Loucy (cell line): ENCODE measurements at regions not wholly inside any gene's neighbourhood (a gene's known extent, or its start where the extent isn't known, plus 50 kb on each side); places are given as distances from the start of the nearest gene placed in this dataset.

Experiments
- EZH2phosphoT487 ChIP-seq: fragments of 200-600 bp; IDR thresholded peaks from 2 replicates; pipeline ENCODE4 v1.6.1; 2018; ENCODE audit warnings: antibody characterized with exemption, mild to moderate bottlenecking, moderate library complexity, borderline replicate concordance
- TF ChIP-seq, protein P1 (sequence below): fragments of 200-600 bp; sonication (generic); conservative IDR thresholded peaks from 2 replicates; pipeline ENCODE4 v1.5.1; 2014; ENCODE audit warnings: mild to moderate bottlenecking, antibody characterized with exemption, low read length

DNA sequence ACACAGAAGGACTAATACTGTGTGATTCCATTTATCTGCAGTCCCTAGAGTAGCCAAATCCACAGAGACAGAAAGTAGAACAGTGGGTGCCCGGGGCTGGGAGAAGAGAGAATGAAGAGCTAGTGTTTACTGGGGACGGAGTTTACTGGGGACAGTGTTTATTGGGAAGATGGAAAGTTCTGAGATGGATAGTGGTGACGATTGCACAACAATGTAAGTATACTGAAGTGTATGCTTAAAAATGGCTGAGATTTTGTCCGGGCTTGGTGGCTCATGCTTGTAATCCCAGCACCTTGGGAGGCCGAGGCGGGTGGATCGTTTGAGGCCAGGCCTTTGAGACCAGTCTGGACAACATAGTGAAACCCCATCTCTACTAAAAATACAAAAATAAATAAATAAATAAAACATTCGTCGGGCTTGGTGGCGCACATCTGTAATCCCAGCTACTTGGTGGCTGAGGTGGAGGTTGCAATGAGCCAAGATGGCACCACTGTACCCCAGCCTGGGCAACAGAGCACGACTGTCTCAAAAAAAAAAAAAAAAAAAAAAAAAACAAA, 132.4 kb downstream of the CTTN start:
- TF ChIP-seq, protein P1, sequence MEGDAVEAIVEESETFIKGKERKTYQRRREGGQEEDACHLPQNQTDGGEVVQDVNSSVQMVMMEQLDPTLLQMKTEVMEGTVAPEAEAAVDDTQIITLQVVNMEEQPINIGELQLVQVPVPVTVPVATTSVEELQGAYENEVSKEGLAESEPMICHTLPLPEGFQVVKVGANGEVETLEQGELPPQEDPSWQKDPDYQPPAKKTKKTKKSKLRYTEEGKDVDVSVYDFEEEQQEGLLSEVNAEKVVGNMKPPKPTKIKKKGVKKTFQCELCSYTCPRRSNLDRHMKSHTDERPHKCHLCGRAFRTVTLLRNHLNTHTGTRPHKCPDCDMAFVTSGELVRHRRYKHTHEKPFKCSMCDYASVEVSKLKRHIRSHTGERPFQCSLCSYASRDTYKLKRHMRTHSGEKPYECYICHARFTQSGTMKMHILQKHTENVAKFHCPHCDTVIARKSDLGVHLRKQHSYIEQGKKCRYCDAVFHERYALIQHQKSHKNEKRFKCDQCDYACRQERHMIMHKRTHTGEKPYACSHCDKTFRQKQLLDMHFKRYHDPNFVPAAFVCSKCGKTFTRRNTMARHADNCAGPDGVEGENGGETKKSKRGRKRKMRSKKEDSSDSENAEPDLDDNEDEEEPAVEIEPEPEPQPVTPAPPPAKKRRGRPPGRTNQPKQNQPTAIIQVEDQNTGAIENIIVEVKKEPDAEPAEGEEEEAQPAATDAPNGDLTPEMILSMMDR = no peak
- no peak for TF ChIP-seq EZH2phosphoT487
